NB4 (cell line): ENCODE measurements at regions not wholly inside any gene's neighbourhood (a gene's known extent, or its start where the extent isn't known, plus 50 kb on each side); places are given as distances from the start of the nearest gene placed in this dataset.

Experiments used
- POLR2A ChIP-seq: IDR thresholded peaks from 2 replicates; pipeline ENCODE4 v1.6.1; 2011; ENCODE audit warnings: mild to moderate bottlenecking; ENCODE audit not compliant: insufficient read length; ENCODE audit errors: extremely low read depth
- TF ChIP-seq, protein P1 (sequence below): IDR thresholded peaks from one replicate; pipeline ENCODE4 v1.5.1; 2012; ENCODE audit warnings: low read depth, low read length
- TF ChIP-seq, protein P2 (sequence below): IDR thresholded peaks from 2 replicates; pipeline ENCODE4 v1.6.1; 2011; ENCODE audit warnings: low read depth, low read length

- TF ChIP-seq, protein P1, sequence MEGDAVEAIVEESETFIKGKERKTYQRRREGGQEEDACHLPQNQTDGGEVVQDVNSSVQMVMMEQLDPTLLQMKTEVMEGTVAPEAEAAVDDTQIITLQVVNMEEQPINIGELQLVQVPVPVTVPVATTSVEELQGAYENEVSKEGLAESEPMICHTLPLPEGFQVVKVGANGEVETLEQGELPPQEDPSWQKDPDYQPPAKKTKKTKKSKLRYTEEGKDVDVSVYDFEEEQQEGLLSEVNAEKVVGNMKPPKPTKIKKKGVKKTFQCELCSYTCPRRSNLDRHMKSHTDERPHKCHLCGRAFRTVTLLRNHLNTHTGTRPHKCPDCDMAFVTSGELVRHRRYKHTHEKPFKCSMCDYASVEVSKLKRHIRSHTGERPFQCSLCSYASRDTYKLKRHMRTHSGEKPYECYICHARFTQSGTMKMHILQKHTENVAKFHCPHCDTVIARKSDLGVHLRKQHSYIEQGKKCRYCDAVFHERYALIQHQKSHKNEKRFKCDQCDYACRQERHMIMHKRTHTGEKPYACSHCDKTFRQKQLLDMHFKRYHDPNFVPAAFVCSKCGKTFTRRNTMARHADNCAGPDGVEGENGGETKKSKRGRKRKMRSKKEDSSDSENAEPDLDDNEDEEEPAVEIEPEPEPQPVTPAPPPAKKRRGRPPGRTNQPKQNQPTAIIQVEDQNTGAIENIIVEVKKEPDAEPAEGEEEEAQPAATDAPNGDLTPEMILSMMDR, result no peak
- TF ChIP-seq POLR2A, result no peak
- TF ChIP-seq, protein P2, sequence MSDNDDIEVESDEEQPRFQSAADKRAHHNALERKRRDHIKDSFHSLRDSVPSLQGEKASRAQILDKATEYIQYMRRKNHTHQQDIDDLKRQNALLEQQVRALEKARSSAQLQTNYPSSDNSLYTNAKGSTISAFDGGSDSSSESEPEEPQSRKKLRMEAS, result no peak
Measured at GRCh38 chrX:127726227-127726626, 326.0 kb downstream of the ACTRT1 start.
